ENCODE measurements at regions not wholly inside any gene's neighbourhood (a gene's known extent, or its start where the extent isn't known, plus 50 kb on each side); places are given as distances from the start of the nearest gene placed in this dataset.
"Not testable (repeated sequence)": the region's sequence is repeated elsewhere in the genome, so short reads cannot be mapped to it uniquely, and the experiment has no call there.

GRCh38 chr16:63171545-63171944 is 1135.3 kb upstream of the CDH8 start:
- no peak for DNase-seq (ENCODE audit: low read depth)

- DNase-seq (ENCODE audit: low read depth) = no peak
Observed at GRCh38 chr16:63169100-63169499, 1132.9 kb upstream of the CDH8 start.

DNA sequence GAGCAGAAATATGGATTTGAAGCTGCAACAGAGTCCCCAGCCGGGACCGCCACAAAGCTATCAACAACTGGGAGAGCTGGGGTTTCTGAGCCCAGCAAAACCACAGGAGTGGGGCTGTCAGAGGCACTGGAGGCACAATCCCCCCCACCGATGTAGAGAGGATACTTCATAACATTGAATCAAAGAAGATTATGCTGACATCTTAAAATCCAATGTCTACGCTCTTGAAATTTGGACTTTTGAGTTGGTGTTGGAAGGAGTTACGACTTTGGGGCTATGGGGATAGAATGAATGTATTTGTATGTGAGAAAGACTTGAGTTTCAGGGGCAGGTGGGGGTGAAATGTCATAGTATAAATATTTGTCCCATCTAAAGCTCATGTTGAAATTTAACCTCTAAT is 1121.6 kb upstream of the CDH8 start:
- no peak for DNase-seq (ENCODE audit: low read depth)

DNA sequence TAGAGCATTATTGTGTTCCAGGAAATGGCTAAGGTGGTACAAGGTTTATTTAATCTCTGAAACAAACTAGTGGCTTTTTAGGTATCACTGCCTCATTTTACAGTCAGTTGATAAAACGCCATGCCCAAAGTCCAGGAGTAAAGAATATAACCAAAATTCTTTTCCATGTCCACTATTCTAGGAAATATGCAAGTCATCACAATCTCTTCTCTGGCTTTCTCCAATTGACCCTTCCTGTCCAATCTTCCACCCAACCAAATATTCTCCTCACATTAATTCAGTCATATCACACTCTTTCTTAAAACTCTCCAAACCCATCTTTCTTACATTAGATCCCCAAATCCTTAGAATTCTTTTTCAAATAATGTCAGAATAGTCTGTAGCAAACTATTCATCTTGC is 1110.0 kb upstream of the CDH8 start:
- no peak for DNase-seq (ENCODE audit: low read depth)

DNA sequence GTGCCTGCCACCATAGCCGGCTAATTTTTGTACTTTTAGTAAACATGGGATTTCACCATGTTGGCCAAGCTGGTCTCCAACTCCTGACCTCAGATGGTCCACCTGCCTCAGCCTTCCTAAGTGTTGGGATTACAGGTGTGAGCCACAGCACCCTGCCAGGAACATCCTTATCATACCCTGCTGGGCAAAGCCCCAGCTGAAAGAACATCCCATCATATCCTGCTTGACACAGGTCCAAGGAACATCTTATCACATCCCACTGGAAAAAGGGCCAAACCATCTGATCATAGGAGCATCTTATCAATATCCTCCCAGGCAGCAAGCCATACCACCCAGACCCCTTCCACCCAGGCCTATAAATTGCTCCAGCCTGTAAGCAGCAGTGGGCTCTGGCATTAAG is 1109.2 kb upstream of the CDH8 start:
- DNase-seq (ENCODE audit: low read depth) = no peak

GRCh38 chr16:63135069-63135468 is 1098.8 kb upstream of the CDH8 start:
- DNase-seq (ENCODE audit: low read depth) = no peak

DNA sequence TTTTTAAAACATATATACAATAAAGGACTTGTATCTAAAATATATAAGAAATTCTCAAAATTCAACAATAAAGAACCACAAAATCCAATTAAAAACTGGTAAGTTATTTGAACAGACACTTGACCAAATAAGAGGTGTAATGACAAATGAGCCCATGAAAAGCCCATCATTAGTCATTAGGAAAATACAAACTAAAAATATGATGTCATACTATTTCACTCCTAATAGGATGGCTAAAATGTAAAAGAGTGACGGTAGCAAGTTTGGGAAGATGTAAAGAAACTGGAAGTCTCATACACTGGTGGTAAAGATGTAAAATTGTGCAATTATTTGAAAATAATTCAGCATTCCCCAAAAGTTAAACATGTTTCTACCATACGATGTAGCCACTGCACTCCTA is 1095.3 kb upstream of the CDH8 start:
- DNase-seq (ENCODE audit: low read depth) = no peak

GRCh38 chr16:63130942-63131341 is 1094.7 kb upstream of the CDH8 start:
- no peak for DNase-seq (ENCODE audit: low read depth)

DNA sequence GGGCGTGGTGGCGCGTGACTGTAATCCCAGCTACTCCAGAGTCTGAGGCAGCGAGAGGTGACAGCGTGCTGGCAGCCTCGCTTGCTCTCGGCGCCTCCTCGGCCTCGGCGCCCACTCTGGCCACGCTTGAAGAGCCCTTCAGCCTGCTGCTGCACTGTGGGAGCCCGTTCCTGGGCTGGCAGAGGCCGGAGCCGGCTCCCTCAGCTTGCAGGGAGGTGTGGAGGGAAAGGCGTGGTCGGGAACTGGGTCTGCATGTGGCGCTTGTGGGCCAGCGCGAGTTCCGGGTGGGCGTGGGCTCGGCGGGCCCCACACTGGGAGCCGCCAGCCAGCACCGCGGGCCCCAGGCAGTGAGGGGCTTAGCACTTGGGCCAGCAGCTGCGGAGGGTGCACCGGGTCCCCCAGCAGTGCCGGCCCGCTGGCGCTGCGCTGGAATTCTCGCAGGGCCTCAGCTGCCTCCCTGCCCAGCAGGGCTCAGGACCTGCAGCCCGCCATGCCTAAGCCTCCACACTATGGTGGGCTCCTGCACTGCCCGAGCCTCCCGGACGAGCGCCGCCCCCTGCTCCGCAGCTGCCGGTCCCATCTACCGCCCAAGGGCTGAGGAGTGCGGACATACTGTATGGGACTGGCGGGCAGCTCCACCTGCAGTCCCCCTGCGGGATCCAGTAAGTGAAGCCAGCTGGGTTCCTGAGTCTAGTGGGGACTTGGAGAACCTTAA is 1093.3 kb upstream of the CDH8 start:
- no peak for DNase-seq (ENCODE audit: low read depth)

DNA sequence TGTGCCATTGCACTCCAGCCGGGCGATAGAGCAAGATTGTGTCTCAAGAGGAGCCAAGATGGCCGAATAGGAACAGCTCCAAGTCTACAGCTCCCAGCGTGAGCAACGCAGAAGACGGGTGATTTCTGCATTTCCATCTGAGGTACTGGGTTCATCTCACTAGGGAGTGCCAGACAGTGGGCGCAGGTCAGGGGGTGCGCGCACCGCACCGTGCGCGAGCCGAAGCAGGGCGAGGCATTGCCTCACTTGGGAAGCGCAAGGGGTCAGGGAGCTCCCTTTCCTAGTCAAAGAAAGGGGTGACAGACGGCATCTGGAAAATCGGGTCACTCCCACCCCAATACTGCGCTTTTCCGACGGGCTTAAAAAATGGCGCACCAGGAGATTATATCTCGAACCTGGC is 1083.7 kb upstream of the CDH8 start:
- not testable (repeated sequence) for DNase-seq (ENCODE audit: low read depth)

DNA sequence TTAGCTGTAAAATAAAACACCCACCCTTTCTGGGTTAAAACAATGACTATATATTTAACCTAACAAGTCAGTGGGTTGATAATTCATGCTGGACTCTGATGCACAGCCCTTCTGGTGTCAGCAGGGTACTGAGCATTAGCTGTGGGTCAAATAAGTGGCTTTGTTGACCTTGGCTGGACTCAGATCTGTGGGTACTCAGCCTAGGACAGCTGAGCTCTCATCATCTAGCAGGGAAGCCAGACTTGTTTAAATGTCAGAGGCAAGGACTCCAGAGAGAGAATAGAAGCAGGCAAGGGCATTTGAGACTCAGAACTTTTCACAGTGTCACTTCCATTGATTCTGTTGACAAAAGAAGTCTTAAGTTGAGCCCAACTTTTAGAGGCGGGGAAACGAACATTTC is 1063.8 kb upstream of the CDH8 start:
- no peak for DNase-seq (ENCODE audit: low read depth)

DNA sequence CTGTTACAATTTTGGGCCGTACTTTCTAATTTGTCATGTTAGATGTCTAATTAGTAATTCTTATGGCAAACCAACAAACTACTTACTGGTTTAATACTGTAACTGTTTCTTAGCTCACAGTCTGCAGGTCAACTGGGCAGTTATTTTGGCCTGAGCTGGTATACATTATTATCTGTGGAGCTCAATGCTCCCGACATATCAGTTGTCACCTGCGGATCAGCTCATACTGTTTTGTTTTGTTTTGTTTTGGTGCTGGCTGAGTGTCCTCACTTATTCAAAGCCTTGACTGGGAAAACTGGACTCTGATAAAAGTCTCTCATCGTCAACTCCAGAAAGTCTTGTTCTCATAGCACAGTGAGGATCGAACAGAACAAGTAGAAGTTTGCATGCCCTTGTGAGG is 1060.6 kb upstream of the CDH8 start:
- no peak for DNase-seq (ENCODE audit: low read depth)

- no peak for DNase-seq (ENCODE audit: low read depth)
Observed at GRCh38 chr16:63092736-63093135, 1056.5 kb upstream of the CDH8 start.

DNA sequence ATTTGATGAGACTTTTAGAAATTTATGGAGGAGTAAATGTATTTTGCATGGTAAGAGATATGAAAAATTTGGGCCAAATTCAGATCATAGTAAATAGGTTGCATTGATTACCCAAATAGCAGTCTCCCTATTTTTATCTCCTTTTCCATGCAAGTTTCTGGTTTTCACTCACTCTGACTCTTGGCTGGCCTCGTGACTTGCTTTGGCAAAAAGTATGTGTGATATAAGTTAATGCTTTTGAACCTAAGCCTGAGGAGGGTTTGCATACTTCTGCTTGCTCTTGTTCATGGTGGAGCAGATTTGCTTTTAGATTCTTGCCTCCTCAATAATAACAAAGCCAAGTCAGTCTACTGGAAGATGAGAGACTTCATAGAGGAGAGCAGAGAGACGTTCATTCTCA is 1045.9 kb upstream of the CDH8 start:
- no peak for DNase-seq (ENCODE audit: low read depth)

DNA sequence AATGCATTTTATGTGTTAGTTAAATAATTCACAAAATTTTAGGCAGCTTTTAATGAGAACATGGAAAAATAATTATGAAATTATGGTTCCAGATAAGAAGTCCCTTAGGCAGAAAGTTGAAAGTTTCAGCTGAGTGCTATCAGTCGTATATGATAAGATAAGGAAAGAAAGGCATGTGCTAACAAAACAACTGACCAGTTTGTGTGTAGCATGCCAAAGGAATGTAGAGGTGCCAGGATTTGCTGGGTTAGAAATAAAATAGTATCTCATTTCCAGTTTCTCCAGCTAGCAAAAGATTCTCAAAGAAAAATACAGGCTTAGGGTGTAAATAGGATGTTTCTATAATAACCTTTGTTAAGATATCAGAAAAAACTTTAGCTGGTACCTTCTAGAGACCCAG is 1044.5 kb upstream of the CDH8 start:
- DNase-seq (ENCODE audit: low read depth) = no peak

GRCh38 chr16:63069047-63069446 is 1032.8 kb upstream of the CDH8 start:
- no peak for DNase-seq (ENCODE audit: low read depth)

DNA sequence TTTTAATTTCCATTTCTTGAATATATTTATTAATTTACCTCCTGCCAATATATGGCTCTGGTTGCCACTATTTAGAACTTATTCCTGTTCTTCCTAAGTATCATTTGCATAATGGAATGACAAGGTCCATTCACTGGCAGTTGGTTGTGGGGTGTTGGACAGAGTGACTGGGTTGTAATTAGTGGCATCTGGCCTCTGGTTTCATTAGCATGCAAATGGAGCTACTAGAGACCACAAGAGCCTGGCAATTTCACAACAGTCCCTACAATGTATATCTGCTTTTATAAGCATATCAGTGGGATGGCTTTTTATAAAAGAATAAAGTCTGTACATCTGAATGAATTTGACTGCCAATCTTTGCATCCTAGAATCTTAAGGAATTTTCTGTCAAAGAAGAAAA is 1030.9 kb upstream of the CDH8 start:
- no peak for DNase-seq (ENCODE audit: low read depth)

- no peak for DNase-seq (ENCODE audit: low read depth)
Observed at GRCh38 chr16:63066552-63066951, 1030.3 kb upstream of the CDH8 start.

DNA sequence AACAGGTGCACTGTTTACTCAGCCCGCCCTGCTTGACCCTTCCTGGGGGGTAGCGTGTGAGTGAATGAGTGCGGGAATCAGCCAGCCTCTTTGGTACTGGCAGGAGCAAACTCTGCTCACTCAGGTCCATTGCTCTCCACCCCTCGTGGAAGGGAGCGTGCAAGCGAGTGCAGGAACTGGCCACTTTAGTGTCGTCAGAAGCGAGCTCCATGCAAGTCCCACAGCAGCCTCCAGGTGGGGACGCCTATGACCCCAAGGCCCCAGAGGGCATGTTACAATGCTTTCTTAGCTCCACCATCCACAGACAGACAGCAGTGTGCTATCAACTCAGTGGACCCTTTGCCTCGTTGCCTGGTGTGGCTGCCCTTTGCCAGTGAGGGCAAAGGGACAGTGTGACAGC is 1025.1 kb upstream of the CDH8 start:
- DNase-seq (ENCODE audit: low read depth) = no peak

DNA sequence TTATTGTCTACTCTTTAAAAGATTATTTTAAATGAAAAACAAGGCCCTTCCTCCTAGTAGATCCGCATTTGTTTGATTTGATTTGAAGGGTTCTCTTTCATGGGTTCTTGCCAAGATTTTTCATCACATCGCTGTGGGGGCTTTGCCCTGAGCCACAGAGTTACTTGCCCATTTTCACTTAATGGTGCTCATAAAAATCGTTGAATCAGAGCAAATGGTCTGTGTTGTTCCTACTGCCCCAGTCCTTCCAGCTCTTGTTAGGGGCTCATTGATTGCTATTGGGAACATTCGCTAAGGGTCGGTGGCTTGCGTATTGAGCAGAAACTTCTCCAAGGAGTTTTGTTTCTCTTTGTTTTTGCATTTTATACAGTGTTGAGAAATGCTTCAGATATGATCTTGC is 1023.4 kb upstream of the CDH8 start:
- no peak for DNase-seq (ENCODE audit: low read depth)

GRCh38 chr16:63057341-63057740 is 1021.1 kb upstream of the CDH8 start:
- DNase-seq (ENCODE audit: low read depth) = no peak

- DNase-seq (ENCODE audit: low read depth) = no peak
Observed at GRCh38 chr16:63050391-63050790, 1014.2 kb upstream of the CDH8 start.

- DNase-seq (ENCODE audit: low read depth) = no peak
Observed at GRCh38 chr16:63038397-63039106, 1002.3 kb upstream of the CDH8 start.

All from LHCN-M2 (cell line).